ENCODE measurements at regions not wholly inside any gene's neighbourhood (a gene's known extent, or its start where the extent isn't known, plus 50 kb on each side); places are given as distances from the start of the nearest gene placed in this dataset.

- H3K4me2 ChIP-seq (ENCODE audit: low read depth, low read length, poor library complexity, severe bottlenecking), result no peak overlapping the region
- H3K27me3 ChIP-seq (ENCODE audit: low read length), result no peaks in the 10 kb centered on the region
- H3K4me3 ChIP-seq (ENCODE audit: insufficient read depth, low read length, poor library complexity, severe bottlenecking), result no peak overlapping the region
- H3K27ac ChIP-seq (ENCODE audit: low read depth, low read length), result no peak overlapping the region
- no peak overlapping the region for H3K9ac ChIP-seq (ENCODE audit: low read length)
- no peaks in the 10 kb centered on the region for H3K9me3 ChIP-seq (ENCODE audit: insufficient read depth, low read length)
- H3K79me2 ChIP-seq (ENCODE audit: insufficient read depth, low read length), result no peaks in the 10 kb centered on the region
- TF ChIP-seq EZH2phosphoT487 (conservative IDR thresholded peaks at IDR 0.05; ENCODE audit: low read length), result no peak
- TF ChIP-seq, protein P1, sequence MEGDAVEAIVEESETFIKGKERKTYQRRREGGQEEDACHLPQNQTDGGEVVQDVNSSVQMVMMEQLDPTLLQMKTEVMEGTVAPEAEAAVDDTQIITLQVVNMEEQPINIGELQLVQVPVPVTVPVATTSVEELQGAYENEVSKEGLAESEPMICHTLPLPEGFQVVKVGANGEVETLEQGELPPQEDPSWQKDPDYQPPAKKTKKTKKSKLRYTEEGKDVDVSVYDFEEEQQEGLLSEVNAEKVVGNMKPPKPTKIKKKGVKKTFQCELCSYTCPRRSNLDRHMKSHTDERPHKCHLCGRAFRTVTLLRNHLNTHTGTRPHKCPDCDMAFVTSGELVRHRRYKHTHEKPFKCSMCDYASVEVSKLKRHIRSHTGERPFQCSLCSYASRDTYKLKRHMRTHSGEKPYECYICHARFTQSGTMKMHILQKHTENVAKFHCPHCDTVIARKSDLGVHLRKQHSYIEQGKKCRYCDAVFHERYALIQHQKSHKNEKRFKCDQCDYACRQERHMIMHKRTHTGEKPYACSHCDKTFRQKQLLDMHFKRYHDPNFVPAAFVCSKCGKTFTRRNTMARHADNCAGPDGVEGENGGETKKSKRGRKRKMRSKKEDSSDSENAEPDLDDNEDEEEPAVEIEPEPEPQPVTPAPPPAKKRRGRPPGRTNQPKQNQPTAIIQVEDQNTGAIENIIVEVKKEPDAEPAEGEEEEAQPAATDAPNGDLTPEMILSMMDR (IDR thresholded peaks at IDR 0.05; ENCODE audit: insufficient read depth, low read length, poor library complexity, severe bottlenecking), result no peak
- no peaks in the 10 kb centered on the region for H3K9me2 ChIP-seq (replicated peaks; ENCODE audit: insufficient read depth, low read length)
- no peaks in the 10 kb centered on the region for H4K20me1 ChIP-seq (ENCODE audit: low read depth, low read length)
- no peaks in the 10 kb centered on the region for H3K36me3 ChIP-seq (ENCODE audit: low read length)
- H2AFZ ChIP-seq (ENCODE audit: low read depth, low read length, severe bottlenecking), result no peak overlapping the region
- H3F3A ChIP-seq (ENCODE audit: insufficient read depth), result no peaks in the 10 kb centered on the region
Measured at GRCh38 chr6:126886106-126886505, 232.4 kb upstream of the RSPO3 start.

GRCh38 chr6:126888727-126889725, 229.4 kb upstream of the RSPO3 start:
- H3K79me2 ChIP-seq (ENCODE audit: insufficient read depth, low read length), result no peaks in the 10 kb centered on the region

DNA sequence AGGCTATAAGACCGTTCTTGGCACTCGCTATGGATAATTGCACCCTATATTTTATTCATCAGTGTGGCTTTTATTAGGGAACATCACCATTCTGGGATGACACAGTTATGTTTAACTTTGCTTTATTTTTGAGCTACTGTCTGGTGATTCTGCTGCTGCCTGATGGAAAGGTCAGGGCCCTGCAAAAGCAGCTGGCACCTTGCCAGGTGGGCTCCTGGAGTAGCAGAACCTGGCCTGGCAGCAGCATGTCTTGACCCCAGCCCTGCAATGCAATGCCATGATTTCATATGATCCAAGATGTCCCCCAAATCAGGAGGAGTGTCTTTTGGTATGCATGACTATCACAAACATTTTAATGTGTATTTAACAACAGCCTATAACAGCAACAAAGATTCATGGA, 228.4 kb upstream of the RSPO3 start:
- no peak overlapping the region for H2AFZ ChIP-seq (ENCODE audit: low read depth, low read length, severe bottlenecking)
- no peaks in the 10 kb centered on the region for H4K20me1 ChIP-seq (ENCODE audit: low read depth, low read length)
- H3K9me2 ChIP-seq (replicated peaks; ENCODE audit: insufficient read depth, low read length), result no peaks in the 10 kb centered on the region
- TF ChIP-seq EZH2phosphoT487 (conservative IDR thresholded peaks at IDR 0.05; ENCODE audit: low read length), result no peak
- TF ChIP-seq, protein P1 (IDR thresholded peaks at IDR 0.05; ENCODE audit: insufficient read depth, low read length, poor library complexity, severe bottlenecking), result no peak
- no peak overlapping the region for H3K27ac ChIP-seq (ENCODE audit: low read depth, low read length)
- no peak overlapping the region for H3K9ac ChIP-seq (ENCODE audit: low read length)
- no peaks in the 10 kb centered on the region for H3F3A ChIP-seq (ENCODE audit: insufficient read depth)
- H3K27me3 ChIP-seq (ENCODE audit: low read length), result no peaks in the 10 kb centered on the region
- H3K79me2 ChIP-seq (ENCODE audit: insufficient read depth, low read length), result no peaks in the 10 kb centered on the region
- H3K9me3 ChIP-seq (ENCODE audit: insufficient read depth, low read length), result no peaks in the 10 kb centered on the region
- H3K4me3 ChIP-seq (ENCODE audit: insufficient read depth, low read length, poor library complexity, severe bottlenecking), result no peak overlapping the region
- H3K36me3 ChIP-seq (ENCODE audit: low read length), result no peaks in the 10 kb centered on the region
- H3K4me2 ChIP-seq (ENCODE audit: low read depth, low read length, poor library complexity, severe bottlenecking), result no peak overlapping the region

More at GRCh38 chr6:126888727-126889725, 229.4 kb upstream of the RSPO3 start:
- Histone ChIP-seq H3K27me3 (ENCODE audit: low read length) (no peaks in the 10 kb centered on the region), H3K4me2 (ENCODE audit: low read depth, low read length, poor library complexity, severe bottlenecking) (no peak overlapping the region), H2AFZ (ENCODE audit: low read depth, low read length, severe bottlenecking) (no peak overlapping the region), H4K20me1 (ENCODE audit: low read depth, low read length) (no peaks in the 10 kb centered on the region), H3K27ac (ENCODE audit: low read depth, low read length) (no peak overlapping the region), H3K9ac (ENCODE audit: low read length) (no peak overlapping the region), H3K36me3 (ENCODE audit: low read length) (no peaks in the 10 kb centered on the region), H3F3A (ENCODE audit: insufficient read depth) (no peaks in the 10 kb centered on the region), H3K9me3 (ENCODE audit: insufficient read depth, low read length) (no peaks in the 10 kb centered on the region), H3K9me2 (replicated peaks; ENCODE audit: insufficient read depth, low read length) (no peaks in the 10 kb centered on the region), H3K4me3 (ENCODE audit: insufficient read depth, low read length, poor library complexity, severe bottlenecking) (no peak overlapping the region)
- TF ChIP-seq EZH2phosphoT487 (conservative IDR thresholded peaks at IDR 0.05; ENCODE audit: low read length), result no peak
- TF ChIP-seq, protein P1 (IDR thresholded peaks at IDR 0.05; ENCODE audit: insufficient read depth, low read length, poor library complexity, severe bottlenecking), result no peak
